K562 (cell line): ENCODE measurements at regions not wholly inside any gene's neighbourhood (a gene's known extent, or its start where the extent isn't known, plus 50 kb on each side); places are given as distances from the start of the nearest gene placed in this dataset.

ENCODE experiments used
- ATF6 ChIP-seq: sonication (generic); formaldehyde crosslinking; IDR thresholded peaks from 2 replicates; pipeline ENCODE4 v1.4.0; 2020; ENCODE audit warnings: mild to moderate bottlenecking, missing genetic modification reagents
- CBX3 ChIP-seq, 2 experiments: IDR thresholded peaks; 1 replicate in 1 of 2; 2 replicates in 1 of 2; pipeline ENCODE4 v1.6.1; 2012; ENCODE audit warnings: inconsistent platforms in 2 of 2, low read length in 2 of 2, borderline replicate concordance in 1 of 2, control low read depth in 1 of 2
- CREB3 ChIP-seq: fragments of 450-650 bp; conservative IDR thresholded peaks from 2 replicates; pipeline ENCODE4 v1.6.1; 2016; ENCODE audit warnings: missing genetic modification characterization, low read depth, mild to moderate bottlenecking, missing compliant biosample characterization, moderate library complexity
- CTBP1 ChIP-seq: fragments of 450-650 bp; IDR thresholded peaks from 2 replicates; pipeline ENCODE4 v1.6.1; 2016; ENCODE audit warnings: borderline replicate concordance
- DACH1 ChIP-seq: fragments of 450-650 bp; IDR thresholded peaks from 2 replicates; pipeline ENCODE4 v1.6.1; 2018; ENCODE audit not compliant: partially characterized antibody
- E2F3 ChIP-seq: fragments of 250-450 bp; sonication (Bioruptor Pico); IDR thresholded peaks from 2 replicates; pipeline ENCODE4 v1.4.0; 2020; ENCODE audit warnings: mild to moderate bottlenecking
- EHMT2 ChIP-seq: fragments of 450-650 bp; IDR thresholded peaks from 2 replicates; pipeline ENCODE4 v1.6.1; 2018; ENCODE audit warnings: antibody characterized with exemption
- ELF2 ChIP-seq: fragments of 250-450 bp; sonication (Bioruptor Pico); IDR thresholded peaks from 2 replicates; pipeline ENCODE4 v1.5.0; 2021; ENCODE audit warnings: mild to moderate bottlenecking
- ETV6 ChIP-seq, 3 experiments: fragments of 150-350 bp in 1 of 3; sonication (generic) in 1 of 3; formaldehyde crosslinking in 1 of 3; IDR thresholded peaks; 2 replicates each; pipeline versions ENCODE4 v1.6.1 to v1.8.0; 2014 to 2022; ENCODE audit warnings: borderline replicate concordance in 2 of 3, low read depth in 2 of 3, antibody characterized with exemption in 1 of 3, low read length in 1 of 3, mild to moderate bottlenecking in 1 of 3, missing genetic modification reagents in 1 of 3
- KDM5B ChIP-seq: fragments of 200-600 bp; sonication (generic); IDR thresholded peaks from 2 replicates; pipeline ENCODE4 v1.6.1; 2012; ENCODE audit warnings: low read depth, mild to moderate bottlenecking, moderate library complexity, low read length, control low read depth, inconsistent platforms; ENCODE audit not compliant: insufficient replicate concordance
- RBM39 ChIP-seq: fragments of 200-400 bp; formaldehyde crosslinking; optimal IDR thresholded peaks from 2 replicates; pipeline ENCODE3; 2018; ENCODE audit warnings: low read depth, low read length
- RREB1 ChIP-seq: fragments of 250-450 bp; sonication (Bioruptor Pico); IDR thresholded peaks from 2 replicates; pipeline ENCODE4 v1.4.0; 2020
- SMARCB1 ChIP-seq: IDR thresholded peaks from 2 replicates; pipeline ENCODE4 v1.6.1; 2011; ENCODE audit warnings: improper control_type of control experiment, low read depth; ENCODE audit not compliant: insufficient read length
- SMARCC2 ChIP-seq: fragments of 450-650 bp; IDR thresholded peaks from 2 replicates; pipeline ENCODE4 v1.6.1; 2017; ENCODE audit warnings: antibody characterized with exemption, moderate library complexity, mild to moderate bottlenecking, low read depth
- ZNF507 ChIP-seq: conservative IDR thresholded peaks from 2 replicates; pipeline ENCODE4 v1.6.1; 2017; ENCODE audit warnings: missing genetic modification characterization, missing compliant biosample characterization
- ZNF707 ChIP-seq: fragments of 250-450 bp; sonication (Bioruptor Pico); conservative IDR thresholded peaks from 2 replicates; pipeline ENCODE4 v1.8.0; 2022; ENCODE audit warnings: inconsistent platforms, mild to moderate bottlenecking, moderate library complexity
- TF ChIP-seq, protein P1 (sequence below): fragments of 250-450 bp; sonication (Bioruptor Pico); IDR thresholded peaks from 2 replicates; pipeline ENCODE4 v1.5.0; 2022; ENCODE audit warnings: mild to moderate bottlenecking

- TF ChIP-seq, protein P1, sequence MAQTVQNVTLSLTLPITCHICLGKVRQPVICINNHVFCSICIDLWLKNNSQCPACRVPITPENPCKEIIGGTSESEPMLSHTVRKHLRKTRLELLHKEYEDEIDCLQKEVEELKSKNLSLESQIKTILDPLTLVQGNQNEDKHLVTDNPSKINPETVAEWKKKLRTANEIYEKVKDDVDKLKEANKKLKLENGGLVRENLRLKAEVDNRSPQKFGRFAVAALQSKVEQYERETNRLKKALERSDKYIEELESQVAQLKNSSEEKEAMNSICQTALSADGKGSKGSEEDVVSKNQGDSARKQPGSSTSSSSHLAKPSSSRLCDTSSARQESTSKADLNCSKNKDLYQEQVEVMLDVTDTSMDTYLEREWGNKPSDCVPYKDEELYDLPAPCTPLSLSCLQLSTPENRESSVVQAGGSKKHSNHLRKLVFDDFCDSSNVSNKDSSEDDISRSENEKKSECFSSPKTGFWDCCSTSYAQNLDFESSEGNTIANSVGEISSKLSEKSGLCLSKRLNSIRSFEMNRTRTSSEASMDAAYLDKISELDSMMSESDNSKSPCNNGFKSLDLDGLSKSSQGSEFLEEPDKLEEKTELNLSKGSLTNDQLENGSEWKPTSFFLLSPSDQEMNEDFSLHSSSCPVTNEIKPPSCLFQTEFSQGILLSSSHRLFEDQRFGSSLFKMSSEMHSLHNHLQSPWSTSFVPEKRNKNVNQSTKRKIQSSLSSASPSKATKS (CRISPR knock-in tag): no peak
- TF ChIP-seq CREB3 (tag) (no peak), KDM5B (no peak), ZNF507 (tag) (no peak), CBX3 (IDR thresholded peaks at IDR 0.05; ENCODE audit: borderline replicate concordance in 1 of 2, low read length in 2 of 2) (no peak), ZNF707 (CRISPR knock-in tag) (no peak), EHMT2 (peak; percentile 67; the same call in 1 of the 2 replicates), E2F3 (no peak), ETV6 (IDR thresholded peaks at IDR 0.05; ENCODE audit: borderline replicate concordance in 1 of 2, low read depth in 2 of 2, low read length in 1 of 2) (no peak), ETV6 (CRISPR knock-in tag; IDR thresholded peaks at IDR 0.05; ENCODE audit: borderline replicate concordance) (no peak), CTBP1 (peak; percentile 62), SMARCC2 (peak; percentile 55; the same call in 1 of the 2 replicates), SMARCB1 (no peak), ELF2 (CRISPR knock-in tag) (no peak), RREB1 (CRISPR knock-in tag) (no peak), RBM39 (no peak), DACH1 (no peak), ATF6 (no peak)
Measured at GRCh38 chr5:78699552-78700153, 51.1 kb upstream of the LHFPL2 start (continued).
